GM23248 (cell line): ENCODE measurements at regions not wholly inside any gene's neighbourhood (a gene's known extent, or its start where the extent isn't known, plus 50 kb on each side); places are given as distances from the start of the nearest gene placed in this dataset.

Experiments
- DNase-seq: peaks from one replicate; pipeline ENCODE4 v3.0.0-alpha.2; 2015
- H2AFZ ChIP-seq: fragments of 200-600 bp; sonication (generic); 2 replicates; pipeline ENCODE4 v1.6.1; 2016; ENCODE audit warnings: antibody characterized with exemption
- H3F3A ChIP-seq: fragments of 200-600 bp; sonication (generic); 2 replicates; pipeline ENCODE4 v1.6.1; 2016; ENCODE audit warnings: mild to moderate bottlenecking, antibody characterized with exemption, mixed run types; ENCODE audit not compliant: insufficient read depth
- H3K27ac ChIP-seq: fragments of 200-600 bp; sonication (generic); 2 replicates; pipeline ENCODE4 v1.5.1; 2016; ENCODE audit warnings: mild to moderate bottlenecking
- H3K27me3 ChIP-seq: fragments of 200-600 bp; sonication (generic); replicated peaks from 2 replicates; pipeline ENCODE4 v1.6.1; 2016; ENCODE audit warnings: mild to moderate bottlenecking; ENCODE audit not compliant: insufficient read depth
- H3K36me3 ChIP-seq: fragments of 200-600 bp; sonication (generic); 2 replicates; pipeline ENCODE4 v1.6.1; 2016; ENCODE audit warnings: low read depth, mild to moderate bottlenecking
- H3K4me1 ChIP-seq: fragments of 200-600 bp; sonication (generic); 2 replicates; pipeline ENCODE4 v1.6.1; 2016; ENCODE audit warnings: mild to moderate bottlenecking; ENCODE audit not compliant: insufficient read depth
- H3K4me2 ChIP-seq: fragments of 200-600 bp; sonication (generic); one replicate; pipeline ENCODE4 v1.6.1; 2016; ENCODE audit warnings: mild to moderate bottlenecking; ENCODE audit not compliant: unreplicated experiment
- H3K4me3 ChIP-seq: fragments of 200-600 bp; sonication (generic); 2 replicates; pipeline ENCODE4 v1.5.1; 2016; ENCODE audit warnings: mild to moderate bottlenecking
- H3K79me2 ChIP-seq: fragments of 200-600 bp; sonication (generic); 2 replicates; pipeline ENCODE4 v1.6.1; 2016; ENCODE audit warnings: mild to moderate bottlenecking; ENCODE audit not compliant: insufficient read depth
- H3K9ac ChIP-seq: fragments of 200-600 bp; sonication (generic); 2 replicates; pipeline ENCODE4 v1.6.1; 2016; ENCODE audit warnings: mild to moderate bottlenecking
- H3K9me2 ChIP-seq: fragments of 200-600 bp; sonication (generic); 2 replicates; pipeline ENCODE4 v1.6.1; 2016; ENCODE audit warnings: mixed run types, mild to moderate bottlenecking, moderate library complexity; ENCODE audit not compliant: insufficient read depth
- H3K9me3 ChIP-seq: fragments of 200-600 bp; sonication (generic); one replicate; pipeline ENCODE4 v1.6.1; 2017; ENCODE audit warnings: low read depth
- H4K20me1 ChIP-seq: fragments of 200-600 bp; sonication (generic); 2 replicates; pipeline ENCODE4 v1.6.0; 2016; ENCODE audit not compliant: insufficient read depth
- EZH2 ChIP-seq: fragments of 200-600 bp; sonication (generic); IDR thresholded peaks from 2 replicates; pipeline ENCODE4 v1.6.1; 2018; ENCODE audit warnings: antibody characterized with exemption, mild to moderate bottlenecking; ENCODE audit not compliant: insufficient read depth, poor library complexity, severe bottlenecking
- EZH2phosphoT487 ChIP-seq: fragments of 200-600 bp; sonication (generic); IDR thresholded peaks from 2 replicates; pipeline ENCODE4 v1.6.1; 2018; ENCODE audit warnings: antibody characterized with exemption, moderate library complexity, mild to moderate bottlenecking, low read depth; ENCODE audit not compliant: insufficient read depth
- WGBS, 2 experiments: methylation state at CpG; one replicate each; pipeline ENCODE4 v1.1.6; 2015 to 2017; ENCODE audit warnings: low lambda C conversion rate in 2 of 2, low coverage in 1 of 2; ENCODE audit errors: missing lambda C conversion rate in 2 of 2; 5-methylcytosine and 5-hydroxymethylcytosine counted together
- in situ Hi-C: fragments of 300-500 bp; cut with MboI; formaldehyde crosslinking; loops from 2 replicates; pipeline ENCODE4 v1.15.0; 2020

DNA sequence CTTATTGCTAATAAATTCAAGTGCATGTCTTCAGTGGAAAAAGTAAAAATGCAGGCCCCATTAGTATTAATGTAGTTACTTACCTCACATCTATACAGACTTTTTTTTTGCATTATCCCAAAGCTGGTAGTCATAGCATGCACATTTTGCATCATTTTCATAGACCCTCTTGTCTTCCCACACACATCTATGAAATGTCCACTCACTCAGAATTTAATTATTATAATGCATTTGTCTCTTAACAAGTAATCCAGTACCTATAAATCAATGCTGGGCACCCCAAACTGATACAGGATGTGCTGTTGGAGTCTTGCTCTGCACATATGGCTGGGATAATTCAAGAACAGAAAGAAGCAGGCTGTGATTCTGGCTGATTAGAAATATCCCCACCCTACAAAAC lies 370.4 kb upstream of the FAT3 start:
- in situ Hi-C loops = no loop called here
- TF ChIP-seq EZH2phosphoT487 (no peak), EZH2 (no peak)
- no peaks in the 10 kb centered on the region for H3K36me3 ChIP-seq

DNA sequence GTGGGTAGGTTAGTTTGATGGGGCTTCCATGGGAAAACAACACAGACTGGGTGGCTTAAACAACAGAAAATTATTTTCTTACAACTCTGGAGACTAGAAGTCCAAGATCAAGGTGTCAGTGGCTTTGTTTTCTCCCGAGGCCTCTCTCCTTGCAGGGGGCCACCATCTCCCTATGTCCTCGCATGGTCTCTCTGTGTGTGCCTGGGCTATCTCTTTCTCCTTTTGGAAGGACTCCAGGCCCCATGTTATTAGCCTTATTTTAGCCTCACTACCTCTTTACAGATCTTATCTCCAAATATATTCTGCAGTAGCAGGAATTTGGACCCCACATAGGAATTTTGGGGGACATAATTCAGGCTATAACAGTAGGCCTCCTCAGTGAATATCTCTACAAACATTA lies 372.7 kb upstream of the FAT3 start:
- Histone ChIP-seq H3F3A (no peaks in the 10 kb centered on the region), H4K20me1 (no peaks in the 10 kb centered on the region), H2AFZ (no peak overlapping the region), H3K9ac (no peak overlapping the region), H3K36me3 (no peaks in the 10 kb centered on the region), H3K27me3 (no peaks in the 10 kb centered on the region), H3K79me2 (no peaks in the 10 kb centered on the region), H3K9me3 (no peaks in the 10 kb centered on the region), H3K4me3 (no peak overlapping the region), H3K9me2 (no peaks in the 10 kb centered on the region), H3K4me2 (no peak overlapping the region), H3K27ac (no peak overlapping the region), H3K4me1 (no peaks in the 10 kb centered on the region)
- no peak for DNase-seq
- 30 to 40% methylated on average over 2 of the region's 2 CpGs for WGBS, 2 experiments
- TF ChIP-seq EZH2phosphoT487 (no peak), EZH2 (no peak)
- in situ Hi-C loops = no loop called here

More for the DNA sequence above, 370.4 kb upstream of the FAT3 start:
- Histone ChIP-seq H3K9me3 (no peaks in the 10 kb centered on the region), H4K20me1 (no peaks in the 10 kb centered on the region), H3K9me2 (no peaks in the 10 kb centered on the region), H3K79me2 (no peaks in the 10 kb centered on the region), H3F3A (no peaks in the 10 kb centered on the region), H3K9ac (no peak overlapping the region), H3K4me1 (no peaks in the 10 kb centered on the region), H3K4me3 (no peak overlapping the region), H3K27ac (no peak overlapping the region), H3K4me2 (no peak overlapping the region), H2AFZ (no peak overlapping the region), H3K27me3 (no peaks in the 10 kb centered on the region)
- DNase-seq = no peak

DNA sequence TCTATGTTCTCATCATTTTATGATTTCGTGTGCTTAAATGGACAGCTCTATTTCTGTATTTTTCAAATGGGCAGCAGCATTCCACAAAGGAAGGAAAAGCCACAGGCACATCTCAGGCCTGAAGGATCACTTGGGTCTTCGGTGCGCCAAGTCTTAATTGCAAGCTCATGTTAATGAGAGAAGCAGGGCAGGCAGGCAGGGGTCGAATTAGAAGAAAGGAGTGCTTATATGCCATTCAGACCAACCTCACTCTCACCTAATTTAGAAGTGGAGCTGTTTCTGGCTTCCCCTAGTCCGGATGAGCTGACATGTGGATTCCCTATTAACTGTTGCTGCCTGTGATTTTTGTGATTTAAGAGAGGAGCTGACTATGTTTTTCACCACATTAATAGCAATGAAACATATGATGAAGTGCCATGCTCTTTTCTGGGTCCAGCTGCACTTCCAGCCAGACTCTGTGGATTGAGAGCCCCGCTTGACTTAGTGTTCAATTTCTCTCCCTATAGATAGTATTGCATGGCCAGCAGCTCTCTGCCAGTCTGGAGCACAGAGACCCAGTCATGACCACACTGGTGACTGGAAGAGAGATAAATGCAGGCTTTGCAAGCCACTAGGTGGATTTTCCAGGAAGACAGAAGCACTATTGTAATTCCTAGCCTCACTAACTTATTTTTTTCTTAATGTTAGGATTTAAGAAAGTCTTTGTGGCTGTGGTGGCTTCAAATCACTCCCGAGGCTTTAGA lies 373.9 kb upstream of the FAT3 start:
- Histone ChIP-seq H3K9me2 (no peaks in the 10 kb centered on the region), H3K27ac (no peak overlapping the region), H3K4me3 (no peak overlapping the region), H3K9me3 (no peaks in the 10 kb centered on the region), H3K4me1 (no peaks in the 10 kb centered on the region), H3K4me2 (no peak overlapping the region), H3F3A (no peaks in the 10 kb centered on the region), H3K9ac (no peak overlapping the region), H2AFZ (no peak overlapping the region), H3K36me3 (no peaks in the 10 kb centered on the region), H3K79me2 (no peaks in the 10 kb centered on the region), H3K27me3 (no peaks in the 10 kb centered on the region), H4K20me1 (no peaks in the 10 kb centered on the region)
- 21 to 30% methylated on average over 7 of the region's 7 CpGs for WGBS, 2 experiments
- in situ Hi-C loops = no loop called here
- no peak for DNase-seq
- TF ChIP-seq EZH2phosphoT487 (no peak), EZH2 (no peak)

GRCh38 chr11:91850021-91850420 lies 374.6 kb upstream of the FAT3 start:
- Histone ChIP-seq H3K9ac (no peak overlapping the region), H3K4me3 (no peak overlapping the region), H3K27me3 (no peaks in the 10 kb centered on the region), H4K20me1 (no peaks in the 10 kb centered on the region), H2AFZ (no peak overlapping the region), H3K4me2 (no peak overlapping the region), H3K36me3 (no peaks in the 10 kb centered on the region), H3K4me1 (no peaks in the 10 kb centered on the region), H3K79me2 (no peaks in the 10 kb centered on the region), H3K9me3 (no peaks in the 10 kb centered on the region), H3K9me2 (no peaks in the 10 kb centered on the region), H3K27ac (no peak overlapping the region), H3F3A (no peaks in the 10 kb centered on the region)
- no peak for DNase-seq
- 42 to 44% methylated on average over 6 of the region's 6 CpGs for WGBS, 2 experiments
- in situ Hi-C loops = no loop called here
- no peak for TF ChIP-seq EZH2phosphoT487
- no peak for TF ChIP-seq EZH2

- H3K9me3 ChIP-seq = no peaks in the 10 kb centered on the region
- no peaks in the 10 kb centered on the region for H3K9me2 ChIP-seq
- H3K27ac ChIP-seq = no peak overlapping the region
- in situ Hi-C loops = no loop called here
- no peaks in the 10 kb centered on the region for H3K36me3 ChIP-seq
- no peaks in the 10 kb centered on the region for H4K20me1 ChIP-seq
- H3K9ac ChIP-seq = no peak overlapping the region
- no peaks in the 10 kb centered on the region for H3F3A ChIP-seq
- no peak overlapping the region for H3K4me3 ChIP-seq
- H3K4me2 ChIP-seq = no peak overlapping the region
- no peaks in the 10 kb centered on the region for H3K27me3 ChIP-seq
- no peak for TF ChIP-seq EZH2phosphoT487
- no peak for TF ChIP-seq EZH2
- no peaks in the 10 kb centered on the region for H3K79me2 ChIP-seq
- no peak overlapping the region for H2AFZ ChIP-seq
- WGBS, 2 experiments = 8 to 21% methylated on average over 2 of the region's 2 CpGs
- no peaks in the 10 kb centered on the region for H3K4me1 ChIP-seq
- no peak for DNase-seq
These were observed 378.0 kb upstream of the FAT3 start for GRCh38 chr11:91846649-91847048.
